ENCODE measurements at regions not wholly inside any gene's neighbourhood (a gene's known extent, or its start where the extent isn't known, plus 50 kb on each side); places are given as distances from the start of the nearest gene placed in this dataset.

- TF ChIP-seq CTCF (IDR thresholded peaks at IDR 0.05; ENCODE audit: low read depth, low read length, poor library complexity, severe bottlenecking) (no peak), EZH2phosphoT487 (IDR thresholded peaks at IDR 0.05; ENCODE audit: borderline replicate concordance, low read length) (no peak)
Measured at GRCh38 chr2:128584296-128584890, 265.7 kb upstream of the HS6ST1 start.

All from DOHH2 (cell line).